Umbilical cord (tissue), 1 donor: ENCODE measurements at regions not wholly inside any gene's neighbourhood (a gene's known extent, or its start where the extent isn't known, plus 50 kb on each side); places are given as distances from the start of the nearest gene placed in this dataset.

Source experiments
- DNase-seq: peaks from one replicate; pipeline ENCODE4 v3.0.0-alpha.2; 2015; ENCODE audit warnings: low spot score

DNA sequence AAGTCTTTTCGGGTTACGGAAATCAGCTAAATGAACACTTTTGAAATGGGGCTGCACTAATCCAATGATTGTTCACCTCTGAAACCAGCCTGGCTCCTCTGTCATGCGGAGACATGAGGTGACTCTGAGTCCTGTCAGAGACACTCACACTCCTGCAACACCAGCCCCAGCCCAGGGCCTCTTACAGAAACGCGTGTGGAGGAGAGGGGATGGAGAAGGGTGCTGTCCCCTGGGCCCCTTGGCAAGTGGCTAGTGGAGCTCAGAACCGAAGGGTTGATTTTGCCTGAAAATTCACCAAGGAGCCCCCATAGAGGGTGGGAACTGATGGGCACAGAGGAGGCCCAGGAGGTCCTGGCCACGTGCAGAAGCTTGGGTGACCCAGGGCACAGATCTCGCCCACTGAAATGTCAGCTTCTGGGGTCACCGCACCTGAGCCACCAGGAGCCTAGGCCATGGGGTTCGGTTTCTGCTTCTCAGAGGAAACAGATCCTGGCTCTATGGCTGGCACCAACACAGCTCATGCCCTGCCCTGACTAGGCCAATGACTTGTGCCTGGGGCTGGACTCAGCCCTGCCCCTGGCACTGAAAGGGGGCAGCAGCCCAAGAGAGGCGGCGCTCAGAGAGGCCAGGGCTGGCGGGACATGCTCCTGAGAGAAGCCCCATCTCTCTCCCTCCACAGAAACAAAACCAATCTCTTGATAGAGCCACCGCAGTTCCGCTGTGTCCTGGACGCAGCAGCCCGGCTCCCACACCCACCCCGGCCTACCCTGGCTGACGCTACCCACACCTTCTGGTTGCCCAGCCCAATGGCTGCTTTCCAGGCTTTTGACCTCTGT lies 144.7 kb downstream of the ERMARD start:
- DNase-seq: no peak

DNA sequence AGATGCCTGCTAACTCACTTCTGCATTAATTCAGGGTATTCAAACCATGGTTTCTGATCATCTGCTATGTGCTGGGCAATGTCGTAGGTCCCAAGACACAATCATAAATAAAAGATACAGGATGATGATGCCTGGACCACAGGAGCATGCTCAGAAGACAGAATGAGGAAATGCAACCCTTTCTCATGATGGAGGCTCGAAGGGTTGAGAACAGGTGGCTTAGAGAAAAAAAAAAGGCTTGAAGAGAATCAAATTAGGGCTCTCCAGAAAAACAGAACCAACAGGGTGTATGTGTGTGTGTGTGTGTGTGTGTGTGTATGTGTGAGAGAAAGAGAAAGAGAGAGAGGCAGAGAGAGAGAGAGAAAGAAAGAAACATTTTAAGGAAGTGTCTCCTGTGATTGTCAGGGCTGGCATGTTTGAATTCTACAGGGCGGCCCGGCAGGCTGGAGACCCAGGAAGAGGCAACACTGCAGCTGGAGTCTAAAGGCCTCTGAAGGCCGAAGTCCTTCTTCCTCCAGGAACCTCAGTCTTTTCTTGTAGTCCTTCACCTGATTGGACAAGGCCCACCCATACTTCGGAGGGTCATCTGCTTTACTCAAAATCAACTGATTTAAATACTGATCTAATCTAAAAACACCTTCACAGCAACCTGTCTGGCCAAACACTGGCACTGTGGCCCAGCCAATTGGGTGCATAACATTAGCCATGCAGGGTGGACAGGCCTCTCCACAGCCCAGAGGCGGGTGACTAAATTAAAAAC lies 143.8 kb downstream of the ERMARD start:
- DNase-seq: no peak

DNA sequence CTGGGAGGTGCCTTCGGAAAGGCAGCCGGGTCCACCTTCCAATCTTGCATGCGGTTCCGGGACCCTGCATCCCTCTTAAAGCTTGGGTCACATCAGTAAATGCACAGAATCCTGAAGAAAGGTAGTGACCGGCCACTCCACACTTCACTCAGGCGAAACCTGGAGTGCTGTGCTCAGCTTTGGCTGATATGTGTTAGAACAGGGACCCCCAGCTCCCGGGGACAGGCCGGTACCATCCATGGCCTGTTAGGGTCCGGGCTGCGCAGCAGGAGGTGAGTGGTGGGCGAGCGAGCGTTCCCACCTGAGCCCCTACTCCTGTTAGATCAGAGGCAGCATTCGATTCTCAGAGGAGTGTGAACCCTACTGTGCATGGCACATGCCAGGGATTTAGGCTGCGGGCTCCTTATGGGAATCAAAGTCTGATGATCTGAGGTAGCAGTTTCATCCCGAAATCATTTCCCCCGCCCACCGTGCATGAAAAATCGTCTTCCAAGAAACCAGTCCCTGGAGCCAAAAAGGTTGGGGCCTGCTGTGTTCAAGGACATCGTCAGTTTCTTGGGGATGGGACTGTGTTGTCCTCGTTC lies 143.0 kb downstream of the ERMARD start:
- no peak for DNase-seq

DNA sequence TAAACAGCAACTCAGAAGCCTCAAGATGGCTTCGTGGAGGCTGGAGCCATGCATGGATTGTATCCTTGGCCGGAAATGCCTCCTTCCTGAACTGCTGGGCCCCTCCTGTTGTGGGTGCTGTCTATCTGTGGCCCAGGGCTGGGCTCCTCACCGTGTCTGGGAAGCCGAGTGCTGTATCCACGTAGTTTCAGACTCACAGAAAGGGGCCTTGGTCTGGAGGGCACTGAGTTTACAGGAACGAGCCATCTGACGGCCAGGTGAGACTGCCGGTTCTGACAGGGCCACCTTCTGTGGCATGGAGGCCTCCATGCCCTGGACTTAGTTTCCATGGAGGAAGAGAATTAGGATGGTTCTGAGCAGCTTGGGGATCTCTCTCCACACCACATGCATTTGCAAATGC lies 142.2 kb downstream of the ERMARD start:
- no peak for DNase-seq

DNA sequence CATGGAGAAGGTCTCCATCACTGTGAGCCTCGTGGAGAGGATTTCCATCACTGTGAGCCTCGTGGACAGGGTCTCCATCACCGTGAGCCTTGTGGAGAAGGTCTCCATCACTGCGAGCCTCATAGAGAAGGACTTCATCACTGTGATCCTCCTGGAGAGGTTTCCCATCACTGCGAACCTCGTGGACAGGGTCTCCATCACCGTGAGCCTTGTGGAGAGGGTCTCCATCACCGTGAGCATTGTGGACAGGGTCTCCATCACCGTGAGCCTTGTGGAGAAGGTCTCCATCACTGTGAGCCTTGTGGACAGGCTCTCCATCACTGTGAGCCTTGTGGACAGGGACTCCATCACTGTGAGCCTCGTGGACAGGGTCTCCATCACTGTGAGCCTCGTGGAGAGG lies 140.4 kb downstream of the ERMARD start:
- no peak for DNase-seq

DNA sequence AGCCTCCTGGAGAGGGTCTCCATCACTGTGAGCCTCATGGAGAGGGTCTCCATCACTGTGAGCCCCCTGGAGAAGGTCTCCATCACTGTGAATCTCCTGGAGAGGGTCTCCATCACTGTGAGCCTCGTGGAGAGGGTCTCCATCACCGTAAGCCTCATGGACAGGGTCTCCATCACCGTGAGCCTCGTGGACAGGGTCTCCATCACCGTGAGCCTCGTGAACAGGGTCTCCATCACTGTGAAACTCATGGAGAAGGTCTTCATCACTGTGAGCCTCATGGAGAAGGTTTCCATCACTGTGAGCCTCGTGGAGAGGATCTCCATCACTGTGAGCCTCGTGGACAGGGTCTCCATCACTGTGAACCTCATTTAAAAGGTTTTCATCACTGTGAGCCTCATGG lies 140.0 kb downstream of the ERMARD start:
- DNase-seq: no peak

DNA sequence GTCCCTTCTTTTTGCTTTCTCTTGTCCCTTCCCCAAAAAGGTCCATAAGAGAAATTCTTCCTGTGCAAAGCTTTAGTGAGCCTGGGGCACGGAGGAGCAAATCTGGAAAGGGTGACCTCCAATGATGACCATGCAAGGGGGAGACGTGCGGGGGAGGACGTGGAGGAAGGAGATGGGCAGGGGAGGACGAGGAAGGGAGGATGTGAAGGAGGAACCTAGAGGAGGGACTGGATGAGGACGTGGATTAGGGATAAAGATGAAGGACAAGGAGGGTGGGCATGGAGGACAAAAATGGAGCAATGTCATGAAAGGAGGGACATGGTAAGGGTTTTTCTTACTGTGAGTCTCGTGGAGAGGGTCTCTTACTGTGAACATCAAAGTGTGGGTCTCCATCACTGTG lies 139.5 kb downstream of the ERMARD start:
- no peak for DNase-seq

DNA sequence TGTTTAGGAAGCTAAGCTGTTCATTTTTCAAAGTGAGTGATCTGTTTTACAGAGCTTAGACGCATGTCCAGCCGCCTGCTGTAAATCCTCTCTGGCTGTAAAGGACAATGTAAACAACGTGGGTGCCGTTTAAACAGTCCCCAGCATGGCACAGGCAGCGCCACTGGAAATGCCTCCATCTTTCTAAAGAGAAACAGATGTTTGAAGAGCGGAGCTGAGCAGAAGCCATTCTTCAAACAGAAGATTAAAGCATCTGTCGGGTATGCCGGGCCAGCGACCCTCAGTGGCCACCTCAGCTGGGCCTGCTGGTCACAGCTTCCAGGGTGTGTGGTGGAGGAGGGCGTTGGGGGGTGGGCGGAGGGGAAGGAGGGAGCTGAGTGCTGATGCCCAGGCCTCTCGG lies 138.6 kb downstream of the ERMARD start:
- no peak for DNase-seq

DNA sequence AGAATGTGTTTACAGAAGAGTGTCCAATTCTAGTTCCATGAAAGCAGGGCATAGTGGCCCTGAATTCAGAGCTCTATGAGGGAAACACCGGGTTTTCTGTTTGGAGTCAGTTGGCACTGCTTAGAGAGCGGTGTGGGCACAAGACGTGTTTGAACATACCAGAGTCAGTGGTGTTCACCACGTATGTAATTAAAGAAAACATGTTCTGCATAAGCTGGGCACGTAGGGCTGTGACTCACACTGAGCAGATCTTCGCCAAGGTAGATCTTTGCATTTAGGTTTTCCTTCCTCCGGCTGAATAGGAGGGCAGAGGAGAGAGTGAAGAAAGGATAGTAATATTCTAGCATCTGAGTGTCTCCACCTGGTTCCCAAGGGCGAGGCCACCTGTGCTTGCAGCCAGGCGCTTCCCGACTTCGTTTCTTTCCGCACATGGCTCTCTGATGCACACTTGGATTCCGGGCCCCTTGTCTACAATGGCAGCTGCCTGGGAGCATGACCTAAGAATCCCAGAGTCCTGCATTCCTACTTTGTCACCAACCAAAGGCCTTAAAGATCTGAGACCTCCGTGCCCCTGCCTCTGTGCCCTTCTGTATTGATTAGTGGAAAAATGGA lies 136.2 kb downstream of the ERMARD start:
- no peak for DNase-seq

DNA sequence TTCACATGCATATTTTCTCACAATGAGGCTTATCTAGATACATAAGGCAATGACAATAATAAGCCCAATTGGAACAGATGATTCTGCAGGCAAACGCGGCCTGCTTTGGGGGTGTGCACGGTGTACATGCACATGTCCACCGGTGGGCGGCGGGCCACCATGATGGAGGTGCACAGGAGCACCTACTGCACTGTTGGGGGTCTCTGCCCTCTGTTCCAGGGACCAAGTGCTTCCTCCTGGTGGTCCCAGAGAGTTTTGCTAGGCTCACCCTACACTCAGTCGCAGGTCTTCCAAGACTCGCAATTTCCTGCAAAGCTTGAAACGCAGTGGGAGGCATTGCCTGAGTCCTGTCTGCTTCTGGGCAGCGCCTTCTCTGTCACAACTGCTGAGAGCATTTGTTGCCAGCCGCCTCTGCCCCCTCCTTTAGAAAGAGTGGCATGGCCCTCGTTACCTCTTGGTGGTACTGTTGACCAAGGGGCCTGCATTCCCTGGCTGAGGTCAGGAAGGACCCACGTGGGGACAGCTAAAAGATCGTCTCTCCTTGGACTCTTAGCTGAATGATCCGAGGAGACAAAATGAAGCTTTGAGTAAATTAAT lies 135.3 kb downstream of the ERMARD start:
- DNase-seq: no peak

DNA sequence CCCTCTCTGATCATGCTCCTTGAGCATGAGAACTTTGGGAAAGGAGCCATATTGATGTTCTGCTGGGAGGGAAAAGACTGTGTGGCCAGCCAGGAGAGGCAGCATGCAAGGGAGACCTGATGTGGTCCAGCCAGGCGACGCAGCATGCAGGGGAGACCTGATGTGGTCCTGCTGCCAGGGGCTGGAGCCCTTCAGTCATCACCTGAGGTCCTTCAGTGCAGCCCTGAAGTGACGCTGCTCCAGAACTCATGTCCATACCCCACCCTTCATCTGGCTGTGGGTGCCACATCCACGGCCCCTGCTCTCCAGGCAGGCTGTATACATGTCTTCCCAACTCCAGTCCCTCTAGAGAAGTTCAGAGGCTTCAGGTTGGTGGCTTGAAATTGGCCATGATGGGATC lies 134.4 kb downstream of the ERMARD start:
- no peak for DNase-seq

DNA sequence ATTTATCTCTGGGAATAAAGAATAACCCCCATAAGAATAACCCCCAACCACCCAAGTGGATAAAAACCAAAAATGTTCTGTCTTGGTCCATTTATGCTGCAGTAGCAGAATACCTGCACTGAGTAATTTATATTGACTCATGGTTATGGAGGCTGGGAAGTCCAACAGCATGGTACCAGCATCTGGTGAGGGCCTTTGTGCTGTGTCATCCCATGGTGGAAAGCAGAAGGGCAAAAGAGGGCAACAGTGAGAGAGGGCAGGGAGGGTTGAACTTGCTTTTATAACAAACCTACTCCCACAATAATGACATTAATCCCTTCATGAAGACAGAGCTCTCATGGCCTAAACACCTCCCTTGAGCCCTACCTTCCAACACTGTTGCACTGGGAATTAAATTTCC lies 133.7 kb downstream of the ERMARD start:
- no peak for DNase-seq

DNA sequence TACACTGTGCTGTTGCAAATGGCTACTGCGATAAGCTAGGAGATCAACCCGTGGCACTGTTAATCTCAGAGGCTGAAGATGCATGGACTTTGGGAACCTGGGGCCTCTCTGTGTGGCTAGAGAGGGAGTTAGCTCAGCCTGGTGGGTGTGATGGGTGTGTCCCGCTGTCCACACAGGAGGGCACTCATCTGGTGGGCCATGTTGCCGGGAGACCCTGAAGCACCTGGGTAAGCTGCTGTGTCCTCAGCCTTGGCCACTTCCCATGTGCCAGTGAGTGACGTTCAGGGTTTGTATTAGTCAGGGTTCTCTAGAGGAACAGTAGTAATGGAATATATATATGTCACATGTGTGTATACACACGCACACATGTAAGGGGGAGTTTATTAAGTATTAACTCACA lies 132.7 kb downstream of the ERMARD start:
- no peak for DNase-seq

DNA sequence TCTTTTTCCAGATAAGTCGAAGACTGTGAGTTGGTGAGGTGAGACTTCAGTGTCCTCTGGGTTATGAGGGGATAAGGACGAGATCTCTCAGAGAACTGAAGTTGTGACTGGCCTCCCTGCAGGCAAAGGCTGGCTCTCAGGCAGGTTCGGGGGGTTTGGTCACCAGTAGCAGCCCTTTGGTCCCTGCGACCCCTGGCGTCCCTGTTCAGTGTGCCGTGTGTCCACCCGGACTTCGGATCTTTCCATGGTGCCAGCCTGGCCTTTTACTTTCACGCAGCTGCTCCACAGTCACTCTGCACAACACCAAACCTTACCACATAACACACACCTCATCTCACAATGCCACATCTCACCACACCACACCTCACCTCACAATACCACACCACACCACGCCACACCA lies 131.9 kb downstream of the ERMARD start:
- no peak for DNase-seq

DNA sequence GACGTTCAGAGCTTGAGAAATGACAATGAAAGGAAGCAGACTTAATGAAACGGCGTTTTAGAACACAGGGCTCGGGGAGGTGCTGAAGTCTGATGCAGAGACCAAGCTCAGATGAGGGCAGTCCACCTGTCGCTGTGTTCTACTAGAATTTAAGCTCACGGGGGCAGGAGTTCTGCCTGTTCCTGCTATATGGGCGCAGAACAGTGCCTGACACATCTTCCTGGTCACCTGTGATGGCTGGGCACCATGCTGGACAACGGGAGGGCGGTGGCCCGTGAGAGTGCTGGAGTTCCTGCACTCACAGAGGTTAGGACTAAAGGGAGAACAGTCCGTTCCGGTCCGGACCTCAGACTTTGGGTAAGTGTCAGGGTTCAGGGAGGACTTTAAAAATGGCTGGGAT lies 130.6 kb downstream of the ERMARD start:
- DNase-seq: no peak

DNA sequence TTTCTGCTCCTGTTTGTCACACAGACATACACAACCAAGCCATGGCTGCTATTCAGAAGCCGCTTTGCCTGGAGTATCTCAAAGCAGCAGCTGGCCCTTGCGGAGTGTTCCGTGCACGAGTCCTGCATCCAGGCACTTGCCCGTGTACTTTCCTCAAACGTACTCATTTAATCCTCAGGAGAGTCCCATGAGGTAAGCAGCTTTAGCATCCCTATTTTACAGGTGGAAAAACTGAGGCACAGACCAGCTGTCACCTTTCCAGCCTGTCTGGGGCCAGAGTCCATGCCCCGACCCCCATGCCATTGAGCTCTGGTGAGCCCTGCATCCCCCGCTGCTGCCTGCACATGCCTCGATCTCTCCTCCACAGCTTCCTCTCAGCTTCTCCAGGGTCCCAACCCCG lies 130.0 kb downstream of the ERMARD start:
- no peak for DNase-seq

DNA sequence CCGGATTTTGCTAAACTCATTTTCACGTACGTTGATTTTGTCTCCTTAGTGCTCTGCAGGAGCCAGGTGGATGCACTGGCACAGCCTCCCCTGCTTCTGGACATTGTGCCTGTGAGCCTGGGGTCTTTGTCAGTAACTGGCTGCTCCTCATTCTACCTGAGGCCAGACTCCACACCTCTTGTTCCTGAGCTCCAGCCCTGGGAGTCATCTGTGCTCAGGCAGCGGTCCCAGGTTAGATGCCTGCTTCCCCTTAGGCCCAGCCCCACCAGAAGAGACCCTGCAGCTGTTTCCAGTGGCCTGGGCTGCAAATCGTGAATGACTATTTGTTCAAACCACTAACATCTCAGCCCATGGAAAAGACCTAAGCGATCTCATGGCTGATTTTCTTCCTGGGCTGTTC lies 129.1 kb downstream of the ERMARD start:
- no peak for DNase-seq

DNA sequence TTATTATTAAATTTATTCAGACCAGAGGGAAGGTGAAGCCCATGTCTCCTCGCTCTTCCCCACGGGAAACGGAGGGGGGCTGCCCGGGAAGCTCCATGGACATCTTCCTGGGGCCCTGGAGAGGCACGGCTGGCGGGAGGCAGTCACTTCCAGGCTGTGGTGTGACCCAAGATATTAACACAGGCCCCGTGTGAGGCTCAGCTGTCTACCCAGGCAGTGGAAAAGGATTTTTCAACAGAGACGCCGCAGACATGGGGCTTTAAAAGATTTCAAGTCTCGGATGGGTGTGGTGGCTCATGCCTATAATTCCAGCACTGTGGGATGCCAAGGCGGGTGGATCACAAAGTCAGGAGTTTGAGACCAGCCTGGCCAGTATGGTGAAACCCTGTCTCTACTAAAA lies 117.9 kb downstream of the ERMARD start:
- no peak for DNase-seq

DNA sequence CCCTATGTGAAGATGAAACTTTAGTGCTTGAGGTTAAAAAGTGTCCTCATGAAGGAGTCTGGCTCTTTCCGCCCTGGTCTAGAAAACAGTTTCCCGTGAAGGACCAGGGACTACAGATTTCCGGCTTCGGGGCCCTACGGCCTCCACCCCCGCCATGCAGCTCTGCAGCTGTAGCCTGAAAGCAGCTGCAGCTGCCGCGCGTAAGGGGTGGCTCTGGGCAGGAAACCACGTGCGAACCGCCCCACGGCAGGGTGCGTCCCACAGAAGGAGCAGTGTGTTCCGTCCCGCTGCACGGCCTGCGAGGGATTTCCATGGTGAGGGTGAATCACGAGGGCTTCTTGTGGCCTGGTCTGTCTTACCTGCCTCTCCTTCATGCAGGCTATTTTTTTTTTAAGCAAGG lies 117.0 kb downstream of the ERMARD start:
- no peak for DNase-seq

DNA sequence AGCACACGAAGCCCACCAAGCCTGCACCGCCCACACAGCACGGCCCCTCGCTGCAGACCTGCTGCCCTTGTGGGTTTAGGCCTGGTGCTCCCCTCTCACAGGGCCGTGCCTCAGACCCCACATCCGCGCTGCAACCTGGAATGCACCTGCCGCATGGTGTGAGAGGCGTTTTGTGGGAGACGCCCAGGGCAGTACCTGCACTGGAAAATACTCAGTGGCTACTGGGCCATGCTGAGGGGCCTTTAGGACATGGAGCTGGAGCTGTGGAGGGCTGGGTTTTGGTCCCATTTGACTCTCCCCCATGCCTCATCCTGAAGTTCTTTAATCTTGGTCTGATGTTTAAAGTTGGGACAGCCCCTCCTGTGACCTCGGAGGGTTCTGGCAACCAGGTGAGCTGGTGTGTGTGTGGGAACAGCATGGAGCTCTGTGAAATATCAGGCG lies 116.3 kb downstream of the ERMARD start:
- DNase-seq: no peak

DNA sequence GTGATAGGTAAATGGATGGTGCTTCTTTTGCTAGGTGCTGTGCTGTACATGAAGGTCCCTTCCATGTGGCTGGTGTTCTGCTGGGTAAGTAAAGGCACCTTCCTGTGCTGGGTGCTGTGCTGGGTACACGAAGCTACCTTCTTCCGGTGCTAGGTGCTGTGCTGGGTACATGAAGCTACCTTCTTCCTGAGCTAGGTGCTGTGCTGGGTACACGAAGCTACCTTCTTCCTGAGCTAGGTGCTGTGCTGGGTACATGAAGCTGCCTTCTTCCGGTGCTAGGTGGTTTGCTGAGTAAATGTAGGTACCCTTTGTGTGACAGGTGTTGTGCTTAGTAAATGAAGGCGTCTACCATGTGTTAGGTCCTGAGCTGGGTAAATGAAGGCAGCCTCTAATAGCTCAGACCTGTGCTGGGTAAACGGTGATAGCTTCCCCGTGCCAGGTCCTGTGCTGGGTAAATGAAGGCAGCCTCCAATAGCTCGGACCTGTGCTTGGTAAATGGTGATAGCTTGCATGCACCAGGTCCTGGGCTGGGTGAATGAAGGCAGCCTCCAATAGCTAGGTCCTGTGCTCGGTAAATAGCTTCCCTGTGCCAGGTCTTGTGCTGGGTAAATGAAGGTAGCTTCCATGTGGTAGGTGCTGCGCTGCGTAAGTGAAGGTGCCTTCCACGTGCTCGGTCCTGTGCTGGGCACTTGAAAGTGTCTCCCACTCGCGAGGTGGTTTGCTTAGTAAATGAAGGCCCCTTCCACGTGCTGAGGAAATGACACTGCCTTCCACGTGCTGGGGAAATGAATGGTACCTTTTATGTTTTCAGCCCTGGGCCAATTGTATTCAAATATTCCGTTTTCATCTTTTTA lies 115.5 kb downstream of the ERMARD start:
- DNase-seq: no peak
